Activated naive CD4-positive, alpha-beta T cell treated with anti-CD3 and anti-CD28 coated beads, Interleukin-2, amount 10 ng/mL, durations not matched to agents 7 days and 5 days (primary cell): ENCODE measurements at regions not wholly inside any gene's neighbourhood (a gene's known extent, or its start where the extent isn't known, plus 50 kb on each side); places are given as distances from the start of the nearest gene placed in this dataset.

Experiments
- CTCF ChIA-PET: fragments of 350-600 bp; sonication (Branson Sonifier 250); formaldehyde crosslinking; loops from one replicate; lab custom pipeline; 2021; ENCODE audit warnings: antibody characterized with exemption; lab: Charles Lee
- DNase-seq: peaks from one replicate; pipeline ENCODE4 v3.0.0-alpha.2; 2020
- H3K27ac Mint-ChIP-seq: one replicate; pipeline ENCODE4 v1.8.0; 2021; ENCODE audit warnings: mild to moderate bottlenecking, moderate library complexity, mixed read lengths
- H3K27me3 Mint-ChIP-seq: one replicate; pipeline ENCODE4 v1.8.0; 2021; ENCODE audit warnings: mild to moderate bottlenecking, mixed read lengths
- H3K36me3 Mint-ChIP-seq: one replicate; pipeline ENCODE4 v1.8.0; 2021; ENCODE audit warnings: mixed read lengths
- H3K4me1 Mint-ChIP-seq: one replicate; pipeline ENCODE4 v1.8.0; 2021; ENCODE audit warnings: mixed read lengths
- H3K4me3 Mint-ChIP-seq: one replicate; pipeline ENCODE4 v1.8.0; 2021; ENCODE audit warnings: mild to moderate bottlenecking, moderate library complexity, mixed read lengths
- H3K9me3 Mint-ChIP-seq: one replicate; pipeline ENCODE4 v1.8.0; 2021; ENCODE audit warnings: mixed read lengths

GRCh38 chr7:114102996-114103395, 184.2 kb upstream of the PPP1R3A start:
- no peaks in the 10 kb centered on the region for H3K4me1 Mint-ChIP-seq
- CTCF ChIA-PET = no interaction called here
- no peaks in the 10 kb centered on the region for H3K27me3 Mint-ChIP-seq
- DNase-seq = no peak
- H3K9me3 Mint-ChIP-seq = no peaks in the 10 kb centered on the region
- no peak overlapping the region for H3K4me3 Mint-ChIP-seq
- no peaks in the 10 kb centered on the region for H3K36me3 Mint-ChIP-seq
- H3K27ac Mint-ChIP-seq = no peak overlapping the region

GRCh38 chr7:114102131-114102530, 183.3 kb upstream of the PPP1R3A start:
- Mint-ChIP-seq H3K4me3 (no peak overlapping the region), H3K27me3 (no peaks in the 10 kb centered on the region), H3K36me3 (no peaks in the 10 kb centered on the region), H3K27ac (no peak overlapping the region), H3K4me1 (no peaks in the 10 kb centered on the region), H3K9me3 (no peaks in the 10 kb centered on the region)
- no peak for DNase-seq
- CTCF ChIA-PET = no interaction called here

- DNase-seq = no peak
- H3K27me3 Mint-ChIP-seq = no peaks in the 10 kb centered on the region
- no peak overlapping the region for H3K27ac Mint-ChIP-seq
- CTCF ChIA-PET = no interaction called here
- H3K4me3 Mint-ChIP-seq = no peak overlapping the region
- no peaks in the 10 kb centered on the region for H3K36me3 Mint-ChIP-seq
- H3K9me3 Mint-ChIP-seq = no peaks in the 10 kb centered on the region
- H3K4me1 Mint-ChIP-seq = no peaks in the 10 kb centered on the region
Observed at GRCh38 chr7:114100810-114101209, 182.0 kb upstream of the PPP1R3A start.

GRCh38 chr7:114099337-114099736, 180.5 kb upstream of the PPP1R3A start:
- no peak overlapping the region for H3K4me3 Mint-ChIP-seq
- no peaks in the 10 kb centered on the region for H3K4me1 Mint-ChIP-seq
- no peak for DNase-seq
- no peaks in the 10 kb centered on the region for H3K9me3 Mint-ChIP-seq
- no peaks in the 10 kb centered on the region for H3K27me3 Mint-ChIP-seq
- H3K36me3 Mint-ChIP-seq = no peaks in the 10 kb centered on the region
- H3K27ac Mint-ChIP-seq = no peak overlapping the region
- CTCF ChIA-PET = no interaction called here

- Mint-ChIP-seq H3K36me3 (no peaks in the 10 kb centered on the region), H3K4me1 (no peaks in the 10 kb centered on the region), H3K4me3 (no peak overlapping the region), H3K27me3 (no peaks in the 10 kb centered on the region), H3K9me3 (no peaks in the 10 kb centered on the region), H3K27ac (no peak overlapping the region)
- CTCF ChIA-PET = no interaction called here
- no peak for DNase-seq
Observed at GRCh38 chr7:114095885-114096284, 177.1 kb upstream of the PPP1R3A start.

DNA sequence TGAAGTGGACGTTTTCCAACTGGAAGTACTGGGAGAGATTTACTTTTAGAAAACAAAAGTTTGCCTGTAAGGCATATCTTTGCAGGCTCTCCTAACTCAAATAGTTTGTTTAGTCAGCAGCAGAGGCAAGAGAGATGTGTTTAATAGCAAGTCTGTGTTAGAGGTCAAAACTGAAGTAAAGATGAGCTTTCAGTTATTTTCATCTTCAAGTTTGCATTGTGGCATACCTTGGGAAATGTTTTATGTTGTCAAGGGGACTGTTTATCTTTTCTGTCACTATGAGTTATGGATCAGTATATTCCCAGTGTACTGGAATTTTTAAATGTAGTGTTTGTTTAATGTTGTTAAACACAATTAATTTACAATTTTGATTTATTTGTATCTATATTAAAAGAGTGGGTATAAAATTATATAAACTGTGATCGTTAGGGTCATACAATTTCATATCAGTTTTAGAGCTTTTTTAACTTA, 169.7 kb upstream of the PPP1R3A start:
- DNase-seq = no peak
- H3K4me1 Mint-ChIP-seq = peaks cover 34% of the 10 kb centered on the region
- peaks cover 51% of the 10 kb centered on the region for H3K27me3 Mint-ChIP-seq
- H3K36me3 Mint-ChIP-seq = peaks cover 4% of the 10 kb centered on the region
- no peak overlapping the region for H3K4me3 Mint-ChIP-seq
- H3K9me3 Mint-ChIP-seq = no peaks in the 10 kb centered on the region
- no peak overlapping the region for H3K27ac Mint-ChIP-seq
- CTCF ChIA-PET = interaction anchor here (1.0 kb wide), 1 partner anchor 1762 kb away, joined by 3 read pairs; no protein-coding TSS in a partner anchor

DNA sequence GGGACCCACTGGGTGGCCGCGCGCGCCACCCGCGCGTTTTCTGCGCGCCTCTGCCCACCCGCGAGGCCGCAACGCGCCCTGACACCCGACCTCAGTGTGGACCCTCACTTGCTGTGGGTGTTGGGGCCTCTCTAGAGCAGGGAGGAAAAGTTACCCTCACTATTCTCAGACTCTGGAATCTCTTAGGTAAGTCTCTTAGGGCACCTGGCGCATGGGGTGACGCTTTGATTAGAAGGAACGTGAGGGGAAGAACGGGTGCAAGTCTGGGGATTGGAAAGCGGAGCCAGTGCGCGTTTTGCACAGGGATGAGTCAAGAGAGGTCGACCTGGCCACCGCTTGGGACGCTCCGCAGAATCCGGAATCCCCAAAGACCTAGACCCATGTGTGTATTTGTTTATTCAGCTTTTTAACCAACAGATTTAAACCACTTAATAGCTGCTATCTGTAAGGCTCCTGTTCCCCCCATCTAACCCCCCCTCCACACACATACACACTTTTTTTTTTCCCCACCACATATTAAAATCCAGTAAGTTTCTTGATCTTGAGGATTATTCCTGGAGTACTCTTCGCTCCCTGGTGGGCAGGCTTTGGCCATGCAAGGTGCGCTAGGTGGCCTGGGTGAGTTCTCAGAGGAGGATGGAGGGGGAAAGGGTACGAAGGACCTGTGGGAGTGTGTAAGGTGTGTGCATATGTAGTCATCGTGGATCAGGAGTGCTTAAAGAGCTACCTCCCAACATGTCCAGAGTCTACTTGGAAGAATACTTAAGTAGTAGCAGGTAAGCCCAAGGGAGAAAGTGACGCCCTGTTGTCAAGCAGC, 169.1 kb upstream of the PPP1R3A start:
- Mint-ChIP-seq H3K9me3 (no peaks in the 10 kb centered on the region), H3K27ac (no peak overlapping the region), H3K4me3 (no peak overlapping the region), H3K4me1 (peaks cover 38% of the 10 kb centered on the region), H3K36me3 (peaks cover 4% of the 10 kb centered on the region), H3K27me3 (peaks cover 57% of the 10 kb centered on the region)
- CTCF ChIA-PET = interaction anchor here (1.0 kb wide), 1 partner anchor 1762 kb away, joined by 3 read pairs; no protein-coding TSS in a partner anchor
- no peak for DNase-seq

DNA sequence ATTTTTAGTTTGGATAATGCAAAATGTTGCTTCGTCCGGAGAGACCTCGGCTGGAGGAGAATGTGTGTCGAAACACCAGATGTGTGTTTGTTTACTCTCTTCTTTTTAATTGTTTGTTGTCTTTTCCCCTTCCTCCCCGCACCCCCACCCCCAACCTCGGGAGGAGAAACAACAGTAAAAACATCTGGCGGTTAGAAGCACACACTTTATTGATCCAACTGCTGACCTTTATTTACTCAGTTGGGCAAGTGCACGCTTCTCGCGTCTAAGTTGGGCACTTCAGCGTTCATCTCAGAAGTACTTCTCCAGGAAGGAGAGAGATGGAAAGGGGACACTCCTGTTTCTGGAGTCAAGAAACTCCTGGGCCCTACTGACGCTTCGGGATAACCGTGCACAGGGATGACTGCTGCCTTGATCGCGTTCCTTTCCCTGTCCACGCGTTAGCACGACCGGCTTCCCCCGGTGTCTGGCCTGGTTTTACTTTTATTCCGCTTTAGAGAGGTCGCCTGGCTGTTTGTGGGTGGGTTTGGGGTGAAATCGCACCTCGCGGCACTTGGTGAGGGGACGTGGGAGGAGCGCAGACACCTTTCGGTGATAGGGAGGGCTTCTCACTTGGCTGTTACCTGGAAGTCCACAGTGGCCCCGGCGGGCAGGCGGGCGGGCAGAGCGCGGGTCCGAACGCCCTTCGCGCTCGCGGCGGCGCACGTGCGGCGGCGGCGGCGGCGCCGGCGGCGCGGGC, 168.3 kb upstream of the PPP1R3A start:
- Mint-ChIP-seq H3K4me3 (peak overlapping the region; percentile 71), H3K36me3 (peaks cover 4% of the 10 kb centered on the region), H3K9me3 (no peaks in the 10 kb centered on the region), H3K27ac (peak overlapping the region; percentile 51), H3K4me1 (peaks cover 41% of the 10 kb centered on the region), H3K27me3 (peaks cover 65% of the 10 kb centered on the region)
- CTCF ChIA-PET = no interaction called here
- DNase-seq = no peak

- peaks cover 71% of the 10 kb centered on the region for H3K27me3 Mint-ChIP-seq
- CTCF ChIA-PET = no interaction called here
- peak; percentile 26 for DNase-seq
- H3K4me3 Mint-ChIP-seq = peak overlapping the region; percentile 71
- H3K36me3 Mint-ChIP-seq = peaks cover 4% of the 10 kb centered on the region
- peaks cover 41% of the 10 kb centered on the region for H3K4me1 Mint-ChIP-seq
- peak overlapping the region; percentile 51 for H3K27ac Mint-ChIP-seq
- no peaks in the 10 kb centered on the region for H3K9me3 Mint-ChIP-seq
Observed at GRCh38 chr7:114086537-114086913, 167.7 kb upstream of the PPP1R3A start.

DNA sequence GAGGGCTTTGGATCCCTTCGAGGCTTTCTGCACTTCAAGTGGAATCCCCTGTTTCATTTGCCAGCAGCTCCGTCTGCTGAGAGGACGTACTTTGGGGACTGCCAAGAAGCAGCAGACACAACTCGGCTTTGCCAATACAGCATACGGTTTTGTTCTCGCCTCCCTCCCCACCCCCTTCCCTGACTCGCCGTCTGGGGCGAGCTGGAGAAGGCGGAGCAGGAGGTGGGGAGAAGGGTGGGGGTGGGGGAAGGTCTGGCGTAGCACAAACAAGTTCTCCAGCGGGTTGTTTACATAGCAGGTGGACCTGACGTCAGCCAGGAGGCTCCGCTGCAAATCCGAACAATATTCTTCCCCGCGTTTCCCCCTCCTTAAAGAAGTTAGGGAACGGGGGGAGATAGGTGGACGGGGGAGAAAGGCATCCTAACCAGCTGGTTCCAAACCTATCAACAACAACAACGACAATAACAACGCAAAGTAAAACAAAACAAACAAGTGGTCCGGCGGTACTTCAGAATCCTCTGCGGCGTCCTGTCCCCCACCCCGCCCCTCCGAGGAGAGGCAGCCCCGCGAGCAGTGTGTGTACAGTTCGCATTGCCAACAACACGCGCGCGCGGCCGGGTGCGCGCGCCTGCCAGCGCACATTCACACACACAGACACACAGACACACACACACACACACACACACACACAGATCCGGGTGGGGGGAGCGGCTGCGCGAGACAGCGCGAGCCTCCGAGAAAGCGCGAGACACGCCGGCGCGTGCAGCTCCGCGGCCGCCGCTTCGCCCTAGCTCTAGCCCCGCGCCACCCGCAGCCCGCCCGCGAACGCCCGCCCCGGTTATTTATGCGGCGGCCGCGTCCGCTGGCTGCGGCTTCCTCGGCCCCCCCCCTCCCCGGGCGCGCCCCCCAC, 167.0 kb upstream of the PPP1R3A start:
- DNase-seq = peak; percentile 56
- H3K4me1 Mint-ChIP-seq = peaks cover 41% of the 10 kb centered on the region
- CTCF ChIA-PET = interaction anchor here (0.7 kb wide), 2 partner anchors 578 to 711 kb away, joined by 3 read pairs; no protein-coding TSS in a partner anchor
- peaks cover 4% of the 10 kb centered on the region for H3K36me3 Mint-ChIP-seq
- H3K4me3 Mint-ChIP-seq = peak overlapping the region; percentile 81
- peak overlapping the region; percentile 81 for H3K27ac Mint-ChIP-seq
- H3K9me3 Mint-ChIP-seq = no peaks in the 10 kb centered on the region
- H3K27me3 Mint-ChIP-seq = peaks cover 72% of the 10 kb centered on the region

DNA sequence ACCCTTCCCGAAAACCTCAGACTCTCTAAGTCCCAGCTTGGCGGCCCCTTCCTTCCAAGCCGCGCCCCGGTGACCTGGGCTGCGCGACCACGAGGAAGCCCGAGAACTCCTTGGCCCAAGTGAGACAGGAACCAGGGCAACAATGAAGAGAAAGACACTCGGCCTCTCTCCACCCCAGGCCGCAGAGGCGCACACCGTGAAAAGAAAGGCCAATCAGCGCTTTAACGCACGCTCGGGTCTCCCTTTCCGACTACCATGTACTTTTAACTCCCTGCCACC, 166.4 kb upstream of the PPP1R3A start:
- no peak for DNase-seq
- CTCF ChIA-PET = interaction anchor here (0.7 kb wide), 2 partner anchors 579 to 712 kb away, joined by 3 read pairs; no protein-coding TSS in a partner anchor
- peaks cover 4% of the 10 kb centered on the region for H3K36me3 Mint-ChIP-seq
- H3K4me1 Mint-ChIP-seq = peaks cover 41% of the 10 kb centered on the region
- peak overlapping the region; percentile 81 for H3K27ac Mint-ChIP-seq
- peak overlapping the region; percentile 81 for H3K4me3 Mint-ChIP-seq
- peaks cover 76% of the 10 kb centered on the region for H3K27me3 Mint-ChIP-seq
- H3K9me3 Mint-ChIP-seq = no peaks in the 10 kb centered on the region

- DNase-seq = peak; percentile 21
- peaks cover 80% of the 10 kb centered on the region for H3K27me3 Mint-ChIP-seq
- CTCF ChIA-PET = no interaction called here
- H3K27ac Mint-ChIP-seq = peak overlapping the region; percentile 81
- peak overlapping the region; percentile 81 for H3K4me3 Mint-ChIP-seq
- peaks cover 41% of the 10 kb centered on the region for H3K4me1 Mint-ChIP-seq
- no peaks in the 10 kb centered on the region for H3K9me3 Mint-ChIP-seq
- H3K36me3 Mint-ChIP-seq = peaks cover 4% of the 10 kb centered on the region
Observed at GRCh38 chr7:114084472-114085312, 165.9 kb upstream of the PPP1R3A start.

GRCh38 chr7:114084002-114084471, 165.2 kb upstream of the PPP1R3A start:
- Mint-ChIP-seq H3K27me3 (peaks cover 84% of the 10 kb centered on the region), H3K36me3 (peaks cover 4% of the 10 kb centered on the region), H3K4me1 (peaks cover 41% of the 10 kb centered on the region), H3K27ac (peak overlapping the region; percentile 64), H3K4me3 (no peak overlapping the region), H3K9me3 (no peaks in the 10 kb centered on the region)
- CTCF ChIA-PET = no interaction called here
- no peak for DNase-seq
